ENCODE measurements at regions not wholly inside any gene's neighbourhood (a gene's known extent, or its start where the extent isn't known, plus 50 kb on each side); places are given as distances from the start of the nearest gene placed in this dataset.

GRCh38 chr19:29275266-29275665 lies 62.3 kb upstream of the UQCRFS1 start:
- H3K36me3 Mint-ChIP-seq (ENCODE audit: low read depth, unreplicated experiment) = peaks cover 2% of the 10 kb centered on the region
- Histone ChIP-seq H3K4me1 (ENCODE audit: insufficient read depth, low read length) (no peaks in the 10 kb centered on the region), H3K27me3 (ENCODE audit: insufficient read depth, low read length) (no peaks in the 10 kb centered on the region), H3K9ac (ENCODE audit: low read length) (no peak overlapping the region), H3K36me3 (ENCODE audit: insufficient read depth, low read length) (no peaks in the 10 kb centered on the region), H2AFZ (ENCODE audit: low read depth, low read length) (no peak overlapping the region), H4K20me1 (ENCODE audit: insufficient read depth, low read length) (no peaks in the 10 kb centered on the region), H3K4me3 (ENCODE audit: insufficient read depth, low read depth, low read length) (no peak overlapping the region), H3K27ac (ENCODE audit: low read depth, low read length) (no peak overlapping the region), H3K4me2 (ENCODE audit: low read length) (no peak overlapping the region), H3K9me3 (ENCODE audit: insufficient read depth, low read depth, low read length) (peaks cover 3% of the 10 kb centered on the region), H3K79me2 (ENCODE audit: insufficient read depth, low read length) (no peaks in the 10 kb centered on the region)
- no peak for FAIRE-seq
- peaks cover 8% of the 10 kb centered on the region for H3K9me3 Mint-ChIP-seq (ENCODE audit: unreplicated experiment)
- no peak overlapping the region for H3K27ac Mint-ChIP-seq (ENCODE audit: unreplicated experiment)
- peaks cover 12% of the 10 kb centered on the region for H3K27me3 Mint-ChIP-seq (ENCODE audit: low read depth, unreplicated experiment)
- no peak for DNase-seq (ENCODE audit: low read depth)
- no peak overlapping the region for H3K4me3 Mint-ChIP-seq (ENCODE audit: unreplicated experiment)
- H3K4me1 Mint-ChIP-seq (ENCODE audit: low read depth, unreplicated experiment) = no peaks in the 10 kb centered on the region
- TF ChIP-seq EZH2 (IDR thresholded peaks at IDR 0.05; ENCODE audit: insufficient read depth, low read length) (no peak), CTCF (IDR thresholded peaks at IDR 0.05; ENCODE audit: insufficient read depth, low read depth, low read length) (no peak)

GRCh38 chr19:29277102-29277501 lies 64.2 kb upstream of the UQCRFS1 start:
- Mint-ChIP-seq H3K4me1 (ENCODE audit: low read depth, unreplicated experiment) (no peaks in the 10 kb centered on the region), H3K27me3 (ENCODE audit: low read depth, unreplicated experiment) (peaks cover 12% of the 10 kb centered on the region), H3K4me3 (ENCODE audit: unreplicated experiment) (no peak overlapping the region), H3K27ac (ENCODE audit: unreplicated experiment) (no peak overlapping the region), H3K9me3 (ENCODE audit: unreplicated experiment) (peaks cover 5% of the 10 kb centered on the region), H3K36me3 (ENCODE audit: low read depth, unreplicated experiment) (peaks cover 2% of the 10 kb centered on the region)
- Histone ChIP-seq H2AFZ (ENCODE audit: low read depth, low read length) (no peak overlapping the region), H3K4me2 (ENCODE audit: low read length) (no peak overlapping the region), H3K36me3 (ENCODE audit: insufficient read depth, low read length) (no peaks in the 10 kb centered on the region), H3K4me1 (ENCODE audit: insufficient read depth, low read length) (no peaks in the 10 kb centered on the region), H3K9ac (ENCODE audit: low read length) (no peak overlapping the region), H3K79me2 (ENCODE audit: insufficient read depth, low read length) (no peaks in the 10 kb centered on the region), H3K27me3 (ENCODE audit: insufficient read depth, low read length) (no peaks in the 10 kb centered on the region), H3K4me3 (ENCODE audit: insufficient read depth, low read depth, low read length) (no peak overlapping the region), H3K27ac (ENCODE audit: low read depth, low read length) (no peak overlapping the region), H3K9me3 (ENCODE audit: insufficient read depth, low read depth, low read length) (peaks cover 3% of the 10 kb centered on the region), H4K20me1 (ENCODE audit: insufficient read depth, low read length) (no peaks in the 10 kb centered on the region)
- no peak for TF ChIP-seq EZH2 (IDR thresholded peaks at IDR 0.05; ENCODE audit: insufficient read depth, low read length)
- TF ChIP-seq CTCF (IDR thresholded peaks at IDR 0.05; ENCODE audit: insufficient read depth, low read depth, low read length) = no peak
- FAIRE-seq (no peak), DNase-seq (ENCODE audit: low read depth) (no peak)

GRCh38 chr19:29278716-29279115 lies 65.8 kb upstream of the UQCRFS1 start:
- Mint-ChIP-seq H3K27me3 (ENCODE audit: low read depth, unreplicated experiment) (peaks cover 19% of the 10 kb centered on the region), H3K36me3 (ENCODE audit: low read depth, unreplicated experiment) (no peaks in the 10 kb centered on the region), H3K4me1 (ENCODE audit: low read depth, unreplicated experiment) (no peaks in the 10 kb centered on the region), H3K27ac (ENCODE audit: unreplicated experiment) (no peak overlapping the region), H3K9me3 (ENCODE audit: unreplicated experiment) (peaks cover 4% of the 10 kb centered on the region), H3K4me3 (ENCODE audit: unreplicated experiment) (no peak overlapping the region)
- DNase-seq (ENCODE audit: low read depth) (no peak), FAIRE-seq (no peak)
- no peak overlapping the region for H3K4me3 ChIP-seq (ENCODE audit: insufficient read depth, low read depth, low read length)
- no peak overlapping the region for H3K4me2 ChIP-seq (ENCODE audit: low read length)
- no peaks in the 10 kb centered on the region for H3K79me2 ChIP-seq (ENCODE audit: insufficient read depth, low read length)
- H3K4me1 ChIP-seq (ENCODE audit: insufficient read depth, low read length) = no peaks in the 10 kb centered on the region
- H4K20me1 ChIP-seq (ENCODE audit: insufficient read depth, low read length) = no peaks in the 10 kb centered on the region
- no peak overlapping the region for H2AFZ ChIP-seq (ENCODE audit: low read depth, low read length)
- H3K9me3 ChIP-seq (ENCODE audit: insufficient read depth, low read depth, low read length) = peaks cover 10% of the 10 kb centered on the region
- no peak overlapping the region for H3K27ac ChIP-seq (ENCODE audit: low read depth, low read length)
- TF ChIP-seq CTCF (IDR thresholded peaks at IDR 0.05; ENCODE audit: insufficient read depth, low read depth, low read length) (no peak), EZH2 (IDR thresholded peaks at IDR 0.05; ENCODE audit: insufficient read depth, low read length) (no peak)
- no peaks in the 10 kb centered on the region for H3K27me3 ChIP-seq (ENCODE audit: insufficient read depth, low read length)
- H3K36me3 ChIP-seq (ENCODE audit: insufficient read depth, low read length) = no peaks in the 10 kb centered on the region
- no peak overlapping the region for H3K9ac ChIP-seq (ENCODE audit: low read length)

Measured in astrocyte (in vitro differentiated cells and primary cell).